HG02840 (cell line): ENCODE measurements at regions not wholly inside any gene's neighbourhood (a gene's known extent, or its start where the extent isn't known, plus 50 kb on each side); places are given as distances from the start of the nearest gene placed in this dataset.

ENCODE experiments used
- ATAC-seq: cut with Tn5 transposase; IDR thresholded peaks from one replicate; pipeline ENCODE4 v1.9.1; 2021; ENCODE audit warnings: mild to moderate bottlenecking, moderate library complexity, moderate number of reproducible peaks; ENCODE audit not compliant: unreplicated experiment, low FRiP score

GRCh38 chr10:63735305-63735704 is 214.1 kb downstream of the REEP3 start:
- ATAC-seq, result no peak

GRCh38 chr10:63738410-63738809 is 217.2 kb downstream of the REEP3 start:
- no peak for ATAC-seq

GRCh38 chr10:63744060-63744941 is 223.1 kb downstream of the REEP3 start:
- ATAC-seq, result no peak

- no peak for ATAC-seq
Measured at GRCh38 chr10:63749915-63750314, 228.7 kb downstream of the REEP3 start.

- no peak for ATAC-seq
Measured at GRCh38 chr10:63751836-63752235, 230.6 kb downstream of the REEP3 start.

GRCh38 chr10:63752318-63752717 is 231.1 kb downstream of the REEP3 start:
- no peak for ATAC-seq

- no peak for ATAC-seq
Measured at GRCh38 chr10:63753808-63754207, 232.6 kb downstream of the REEP3 start.

GRCh38 chr10:63755441-63755840 is 234.2 kb downstream of the REEP3 start:
- no peak for ATAC-seq

GRCh38 chr10:63757067-63757466 is 235.9 kb downstream of the REEP3 start:
- no peak for ATAC-seq

- no peak for ATAC-seq
Measured at GRCh38 chr10:63758080-63758479, 236.9 kb downstream of the REEP3 start.

- ATAC-seq, result no peak
Measured at GRCh38 chr10:63759335-63759734, 238.1 kb downstream of the REEP3 start.

GRCh38 chr10:63760034-63760707 is 239.0 kb downstream of the REEP3 start:
- ATAC-seq, result no peak

- no peak for ATAC-seq
Measured at GRCh38 chr10:63760708-63761047, 239.5 kb downstream of the REEP3 start.

GRCh38 chr10:63761243-63761642 is 240.0 kb downstream of the REEP3 start:
- no peak for ATAC-seq

- no peak for ATAC-seq
Measured at GRCh38 chr10:63763744-63764143, 242.5 kb downstream of the REEP3 start.

GRCh38 chr10:63765126-63765525 is 243.9 kb downstream of the REEP3 start:
- no peak for ATAC-seq

- ATAC-seq, result no peak
Measured at GRCh38 chr10:63766745-63767137, 245.5 kb downstream of the REEP3 start.

GRCh38 chr10:63767138-63767801 is 246.1 kb downstream of the REEP3 start:
- no peak for ATAC-seq

- ATAC-seq, result no peak
Measured at GRCh38 chr10:63769367-63769766, 248.2 kb downstream of the REEP3 start.

- ATAC-seq, result no peak
Measured at GRCh38 chr10:63770523-63770922, 249.3 kb downstream of the REEP3 start.

GRCh38 chr10:63772491-63772890 is 251.3 kb downstream of the REEP3 start:
- ATAC-seq, result no peak
